ENCODE measurements at regions not wholly inside any gene's neighbourhood (a gene's known extent, or its start where the extent isn't known, plus 50 kb on each side); places are given as distances from the start of the nearest gene placed in this dataset.
"Not testable (repeated sequence)": the region's sequence is repeated elsewhere in the genome, so short reads cannot be mapped to it uniquely, and the experiment has no call there.

GRCh38 chr11:69572233-69572860 is 68.6 kb upstream of the CCND1 start:
- DNase-seq (ENCODE audit: low read depth in 2 of 2) = no peak

- DNase-seq (ENCODE audit: low read depth in 2 of 2) = no peak
Measured at GRCh38 chr11:69572861-69573260, 68.1 kb upstream of the CCND1 start.

GRCh38 chr11:69573761-69574607 is 67.0 kb upstream of the CCND1 start:
- no peak for DNase-seq (ENCODE audit: low read depth in 2 of 2)

GRCh38 chr11:69574608-69575255 is 66.2 kb upstream of the CCND1 start:
- DNase-seq (ENCODE audit: low read depth in 2 of 2) = no peak

GRCh38 chr11:69575296-69576068 is 65.5 kb upstream of the CCND1 start:
- DNase-seq (ENCODE audit: low read depth in 2 of 2) = no peak

- no peak for DNase-seq (ENCODE audit: low read depth in 2 of 2)
Measured at GRCh38 chr11:69576069-69576782, 64.7 kb upstream of the CCND1 start.

- no peak for DNase-seq (ENCODE audit: low read depth in 2 of 2)
Measured at GRCh38 chr11:69578167-69578566, 62.8 kb upstream of the CCND1 start.

GRCh38 chr11:69580529-69580928 is 60.4 kb upstream of the CCND1 start:
- no peak for DNase-seq (ENCODE audit: low read depth in 2 of 2)

- DNase-seq (ENCODE audit: low read depth in 2 of 2) = no peak
Measured at GRCh38 chr11:69582756-69583467, 58.0 kb upstream of the CCND1 start.

GRCh38 chr11:69584160-69584559 is 56.8 kb upstream of the CCND1 start:
- no peak for DNase-seq (ENCODE audit: low read depth in 2 of 2)

- no peak for DNase-seq (ENCODE audit: low read depth in 2 of 2)
Measured at GRCh38 chr11:69585385-69585784, 55.6 kb upstream of the CCND1 start.

- no peak for DNase-seq (ENCODE audit: low read depth in 2 of 2)
Measured at GRCh38 chr11:69587454-69588090, 53.4 kb upstream of the CCND1 start.

GRCh38 chr11:69588270-69588669 is 52.7 kb upstream of the CCND1 start:
- no peak for DNase-seq (ENCODE audit: low read depth in 2 of 2)

- DNase-seq (ENCODE audit: low read depth in 2 of 2) = not testable (repeated sequence)
Measured at GRCh38 chr11:69590088-69590487, 50.9 kb upstream of the CCND1 start.
